H1 (cell line): ENCODE measurements at regions not wholly inside any gene's neighbourhood (a gene's known extent, or its start where the extent isn't known, plus 50 kb on each side); places are given as distances from the start of the nearest gene placed in this dataset.

Experiments used
- CTCF ChIA-PET: fragments of 300-600 bp; sonication (Branson Sonifier 250); formaldehyde crosslinking; loops from one replicate; lab custom pipeline; 2021; ENCODE audit not compliant: partially characterized antibody; lab: Charles Lee
- POLR2A ChIA-PET: fragments of 300-600 bp; sonication (Branson Sonifier 250); formaldehyde crosslinking; loops from one replicate; lab custom pipeline; 2021; ENCODE audit warnings: inconsistent platforms; ENCODE audit not compliant: partially characterized antibody; lab: Charles Lee
- DNase-seq, 2 experiments: peaks; one replicate each; pipeline versions ENCODE4 v3.0.0 to v3.0.0-alpha.2; 2010 to 2022; ENCODE audit warnings: low spot score in 2 of 2, low read depth in 1 of 2, mixed read lengths in 1 of 2
- FAIRE-seq: peaks from 2 replicates; lab custom pipeline; 2011; peaks lifted over from hg19 to GRCh38; lab: Jason Lieb, UNC
- H2AFZ ChIP-seq: 2 replicates; pipeline ENCODE4 v1.8.1; 2012; ENCODE audit warnings: low read length, inconsistent platforms
- H2AK5ac ChIP-seq: 2 replicates; pipeline ENCODE4 v1.6.1; 2013; ENCODE audit warnings: low read depth, low read length
- H2BK120ac ChIP-seq: replicated peaks from 2 replicates; pipeline ENCODE3; 2013; ENCODE audit warnings: low read depth, low read length, inconsistent platforms
- H2BK12ac ChIP-seq: 2 replicates; pipeline ENCODE4 v1.6.1; 2013; ENCODE audit warnings: low read depth, low read length
- H2BK15ac ChIP-seq: 2 replicates; pipeline ENCODE4 v1.6.1; 2013; ENCODE audit warnings: low read length
- H2BK20ac ChIP-seq: 2 replicates; pipeline ENCODE4 v1.6.1; 2013; ENCODE audit warnings: low read length
- H2BK5ac ChIP-seq: 2 replicates; pipeline ENCODE4 v1.6.1; 2013; ENCODE audit warnings: low read depth, low read length
- H3K14ac ChIP-seq: 2 replicates; pipeline ENCODE4 v1.6.1; 2013; ENCODE audit warnings: inconsistent platforms; ENCODE audit not compliant: insufficient read length
- H3K18ac ChIP-seq: 2 replicates; pipeline ENCODE4 v1.6.1; 2013; ENCODE audit warnings: low read length; ENCODE audit errors: extremely low read depth
- H3K23ac ChIP-seq: 2 replicates; pipeline ENCODE4 v1.6.1; 2013; ENCODE audit warnings: inconsistent platforms; ENCODE audit not compliant: insufficient read length
- H3K23me2 ChIP-seq: 2 replicates; pipeline ENCODE4 v1.6.1; 2013; ENCODE audit warnings: low read depth, low read length
- H3K27ac ChIP-seq: 2 replicates; pipeline ENCODE4 v1.6.1; 2011; ENCODE audit warnings: low read depth, low read length, inconsistent platforms
- H3K27me3 ChIP-seq, 4 experiments: replicated peaks in 1 of 4; 1 replicate in 1 of 4; 2 replicates in 3 of 4; pipeline versions ENCODE4 v1.6.1 to v1.8.1; 2011 to 2013; ENCODE audit warnings: low read length in 3 of 4, mild to moderate bottlenecking in 3 of 4, inconsistent platforms in 2 of 4, mixed read lengths in 2 of 4, moderate library complexity in 1 of 4; ENCODE audit not compliant: control insufficient read depth in 3 of 4, insufficient read depth in 3 of 4; ENCODE audit errors: extremely low read depth in 1 of 4
- H3K36me3 ChIP-seq, 4 experiments: 2 replicates each; pipeline versions ENCODE4 v1.6.1 to v1.8.1; 2011 to 2013; ENCODE audit warnings: mild to moderate bottlenecking in 4 of 4, low read length in 3 of 4, moderate library complexity in 2 of 4, control low read depth in 1 of 4, inconsistent platforms in 1 of 4; ENCODE audit not compliant: insufficient read depth in 4 of 4, control insufficient read depth in 2 of 4
- H3K4ac ChIP-seq: replicated peaks from 2 replicates; pipeline ENCODE3; 2013; ENCODE audit warnings: low read length, low read depth, mixed read lengths, inconsistent platforms; ENCODE audit not compliant: insufficient read length
- H3K4me1 ChIP-seq, 4 experiments: replicated peaks in 1 of 4; 1 replicate in 1 of 4; 2 replicates in 3 of 4; pipeline versions ENCODE4 v1.6.1 to v1.8.1; 2011 to 2013; ENCODE audit warnings: low read length in 3 of 4, inconsistent platforms in 2 of 4, mixed read lengths in 1 of 4; ENCODE audit not compliant: insufficient read depth in 4 of 4, control insufficient read depth in 3 of 4
- H3K4me2 ChIP-seq, 2 experiments: 2 replicates each; pipeline versions ENCODE4 v1.6.1 to v1.8.1; 2011 to 2013; ENCODE audit warnings: low read depth in 2 of 2, low read length in 2 of 2, control low read depth in 1 of 2, inconsistent platforms in 1 of 2, mild to moderate bottlenecking in 1 of 2; ENCODE audit not compliant: insufficient read depth in 1 of 2
- H3K4me3 ChIP-seq, 4 experiments: fragments of 200-600, 300-600 bp in 1 of 4; sonication (generic), shearing (Covaris generic), sonication (Bioruptor Twin) in 1 of 4; 2 replicates each; pipeline versions ENCODE4 v1.5.1 to v1.8.1; 2011 to 2016; ENCODE audit warnings: low read length in 4 of 4, low read depth in 3 of 4, control low read depth in 2 of 4, inconsistent platforms in 2 of 4, mild to moderate bottlenecking in 2 of 4, mixed read lengths in 1 of 4, moderate library complexity in 1 of 4; ENCODE audit not compliant: insufficient read depth in 2 of 4; ENCODE audit errors: extremely low read depth in 1 of 4
- H3K56ac ChIP-seq: replicated peaks from 2 replicates; pipeline ENCODE3; 2013; ENCODE audit warnings: low read depth, mild to moderate bottlenecking, mixed read lengths, low read length, inconsistent platforms; ENCODE audit not compliant: insufficient read length
- H3K79me1 ChIP-seq: 2 replicates; pipeline ENCODE4 v1.6.1; 2013; ENCODE audit warnings: low read depth, low read length, control low read depth
- H3K79me2 ChIP-seq, 2 experiments: 2 replicates each; pipeline versions ENCODE4 v1.6.1 to v1.8.1; 2012 to 2013; ENCODE audit warnings: low read length in 2 of 2, mild to moderate bottlenecking in 2 of 2, inconsistent platforms in 1 of 2; ENCODE audit not compliant: insufficient read depth in 2 of 2, control insufficient read depth in 1 of 2
- H3K9ac ChIP-seq, 4 experiments: replicated peaks in 1 of 4; 1 replicate in 1 of 4; 2 replicates in 3 of 4; pipeline versions ENCODE4 v1.6.1 to v1.8.1; 2011 to 2013; ENCODE audit warnings: low read depth in 3 of 4, low read length in 3 of 4, control low read depth in 2 of 4, mild to moderate bottlenecking in 2 of 4, moderate library complexity in 2 of 4, inconsistent platforms in 1 of 4; ENCODE audit errors: extremely low read depth in 1 of 4
- H3K9me3 ChIP-seq, 2 experiments: 2 replicates each; pipeline versions ENCODE4 v1.6.1 to v1.8.1; 2012 to 2013; ENCODE audit warnings: mild to moderate bottlenecking in 2 of 2, moderate library complexity in 2 of 2, control low read depth in 1 of 2, inconsistent platforms in 1 of 2, low read depth in 1 of 2, low read length in 1 of 2, mixed read lengths in 1 of 2; ENCODE audit not compliant: insufficient read depth in 2 of 2
- H4K20me1 ChIP-seq, 2 experiments: replicated peaks in 1 of 2; 2 replicates each; pipeline versions ENCODE3 to v1.8.1; 2011 to 2013; ENCODE audit warnings: inconsistent platforms in 2 of 2, low read length in 2 of 2, mild to moderate bottlenecking in 1 of 2; ENCODE audit not compliant: insufficient read depth in 2 of 2, control insufficient read depth in 1 of 2
- H4K5ac ChIP-seq: 2 replicates; pipeline ENCODE4 v1.6.1; 2013; ENCODE audit warnings: low read length, low read depth, mixed read lengths, inconsistent platforms; ENCODE audit not compliant: insufficient read length
- H4K8ac ChIP-seq: 2 replicates; pipeline ENCODE4 v1.8.0; 2013; ENCODE audit warnings: mild to moderate bottlenecking, moderate library complexity, low read length, inconsistent platforms; ENCODE audit not compliant: insufficient read depth; ENCODE audit errors: extremely low read depth
- H4K91ac ChIP-seq: replicated peaks from 2 replicates; pipeline ENCODE3; 2013; ENCODE audit warnings: low read length, mixed read lengths, inconsistent platforms; ENCODE audit not compliant: insufficient read length
- CTCF ChIP-seq, 3 experiments: IDR thresholded peaks; 1 replicate in 2 of 3; 2 replicates in 1 of 3; pipeline versions ENCODE4 v1.5.1 to v1.6.1; 2011; ENCODE audit warnings: low read length in 3 of 3, mild to moderate bottlenecking in 3 of 3, inconsistent platforms in 2 of 3, low read depth in 1 of 3, moderate library complexity in 1 of 3; ENCODE audit not compliant: insufficient read depth in 1 of 3; ENCODE audit errors: control extremely low read depth in 1 of 3
- GABPA ChIP-seq: IDR thresholded peaks from 2 replicates; pipeline ENCODE4 v1.6.1; 2011; ENCODE audit warnings: mild to moderate bottlenecking, low read length, moderate library complexity, borderline replicate concordance; ENCODE audit not compliant: insufficient read depth
- GTF2F1 ChIP-seq: IDR thresholded peaks from 2 replicates; pipeline ENCODE4 v1.6.1; 2012; ENCODE audit warnings: low read depth, low read length, improper control_type of control experiment, borderline replicate concordance
- RAD21 ChIP-seq, 2 experiments: IDR thresholded peaks in 1 of 2; conservative IDR thresholded peaks in 1 of 2; 2 replicates each; pipeline ENCODE4 v1.6.1; 2011; ENCODE audit warnings: low read depth in 2 of 2, low read length in 2 of 2, improper control_type of control experiment in 1 of 2, inconsistent platforms in 1 of 2, mild to moderate bottlenecking in 1 of 2, moderate library complexity in 1 of 2
- WGBS, 2 experiments: shearing (Covaris generic) in 1 of 2; methylation state at CpG; one replicate each; pipeline versions ENCODE4 v1.1.6 to v1.1.7; 2013 to 2015; ENCODE audit warnings: low lambda C conversion rate in 2 of 2, mixed read lengths in 2 of 2, inconsistent platforms in 1 of 2, low coverage in 1 of 2, missing lambda C conversion rate in 1 of 2; ENCODE audit not compliant: insufficient replicate concordance in 2 of 2, insufficient coverage in 1 of 2, insufficient read length in 1 of 2; ENCODE audit errors: extremely low coverage in 1 of 2, missing lambda C conversion rate in 1 of 2; 5-methylcytosine and 5-hydroxymethylcytosine counted together

DNA sequence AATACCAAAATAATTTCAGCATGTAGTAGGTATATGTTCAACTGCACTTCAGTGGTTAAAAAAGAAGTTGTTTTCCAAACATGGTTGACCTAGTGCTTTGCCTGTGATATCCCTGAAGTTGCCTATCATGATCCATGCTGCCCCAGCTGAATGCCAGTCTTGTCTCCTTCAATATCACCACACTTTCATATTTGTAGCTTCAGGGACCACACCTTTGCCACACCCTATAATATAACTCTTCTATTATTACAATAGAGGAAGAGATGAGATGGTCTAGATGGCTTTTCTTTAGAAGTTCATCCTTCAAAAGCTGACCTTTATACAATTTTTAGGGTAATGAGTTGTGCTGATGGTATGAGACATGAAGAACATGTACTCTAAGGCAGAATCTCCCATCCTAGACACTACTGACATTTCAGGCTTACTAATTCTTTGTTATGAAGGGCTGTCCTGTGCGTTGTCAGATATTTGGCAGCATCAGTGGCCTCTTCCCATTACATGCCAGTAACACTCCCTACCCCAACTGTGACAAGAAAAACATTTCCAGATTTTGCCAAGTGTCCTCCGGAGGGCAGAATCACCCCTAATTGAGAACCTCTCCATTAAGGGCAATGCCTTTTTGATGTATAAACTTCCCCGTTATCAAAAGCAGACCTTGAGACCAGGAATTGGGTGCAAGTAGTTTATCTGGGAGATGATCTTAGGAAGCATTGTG is 76.2 kb upstream of the PLCL2 start:
- peaks cover 0 to 3% of the 10 kb centered on the region in 2 experiments; a peak in 1 of 4 replicates for H3K9me3 ChIP-seq
- H3K9ac ChIP-seq: no peak overlapping the region
- H2AK5ac ChIP-seq: no peak overlapping the region
- no peak overlapping the region for H3K14ac ChIP-seq
- POLR2A ChIA-PET: no interaction called here
- no peak overlapping the region for H3K4me3 ChIP-seq
- no peak overlapping the region for H4K5ac ChIP-seq
- H2BK15ac ChIP-seq: no peak overlapping the region
- H3K36me3 ChIP-seq: no peaks in the 10 kb centered on the region
- H3K27me3 ChIP-seq: no peaks in the 10 kb centered on the region
- H3K4me2 ChIP-seq: no peak overlapping the region
- no peak overlapping the region for H3K4ac ChIP-seq
- no peaks in the 10 kb centered on the region for H3K79me2 ChIP-seq
- DNase-seq (no peak), FAIRE-seq (no peak)
- H2BK120ac ChIP-seq: no peak overlapping the region
- H3K18ac ChIP-seq: no peak overlapping the region
- H4K91ac ChIP-seq: no peak overlapping the region
- H3K4me1 ChIP-seq: peaks cover 0 to 13% (median 6%) of the 10 kb centered on the region in 4 experiments; a peak in 4 of 7 replicates
- no peak overlapping the region for H3K27ac ChIP-seq
- CTCF ChIA-PET: interaction anchor here (0.7 to 1.9 kb wide), 9 partner anchors 11 to 201 kb away, joined by 3 to 5 read pairs (median 4); no protein-coding TSS in a partner anchor
- H3K79me1 ChIP-seq: no peaks in the 10 kb centered on the region
- no peak overlapping the region for H2BK12ac ChIP-seq
- TF ChIP-seq GABPA: no peak
- TF ChIP-seq GTF2F1: no peak
- peak; percentile 31 to 44 for TF ChIP-seq RAD21 (IDR thresholded peaks at IDR 0.05 in 1 of 2, conservative IDR thresholded peaks at IDR 0.05 in 1 of 2; ENCODE audit: low read depth in 2 of 2, low read length in 2 of 2)
- peak in 2 of 3 experiments; percentile 5 to 11; a peak in 2 of 4 replicates for TF ChIP-seq CTCF (IDR thresholded peaks at IDR 0.05; ENCODE audit: control extremely low read depth in 1 of 3, insufficient read depth in 1 of 3, low read depth in 1 of 3, low read length in 3 of 3)
- no peaks in the 10 kb centered on the region for H3K23me2 ChIP-seq
- 87% methylated on average over 3 of the region's 3 CpGs; no CpG with 5 or more reads in 1 of the 2 experiments for WGBS, 2 experiments
- H2BK20ac ChIP-seq: no peak overlapping the region
- no peak overlapping the region for H3K23ac ChIP-seq
- H4K20me1 ChIP-seq: no peaks in the 10 kb centered on the region
- H2BK5ac ChIP-seq: no peak overlapping the region
- no peak overlapping the region for H3K56ac ChIP-seq
- H4K8ac ChIP-seq: no peak overlapping the region
- H2AFZ ChIP-seq: 0 out of 2 replicates have a peak overlapping the region, but pooled peaks have one; percentile 25
